Stimulated activated CD8-positive, alpha-beta memory T cell treated with anti-CD3 and anti-CD28 coated beads, Interleukin-7, amount 100 ng/mL, for 4 hours (primary cell): ENCODE measurements at regions not wholly inside any gene's neighbourhood (a gene's known extent, or its start where the extent isn't known, plus 50 kb on each side); places are given as distances from the start of the nearest gene placed in this dataset.

Source experiments
- DNase-seq, 2 donors: peaks; one replicate each; pipeline ENCODE4 v3.0.0-alpha.2; 2020; ENCODE audit warnings: low read depth in 2 of 2

DNA sequence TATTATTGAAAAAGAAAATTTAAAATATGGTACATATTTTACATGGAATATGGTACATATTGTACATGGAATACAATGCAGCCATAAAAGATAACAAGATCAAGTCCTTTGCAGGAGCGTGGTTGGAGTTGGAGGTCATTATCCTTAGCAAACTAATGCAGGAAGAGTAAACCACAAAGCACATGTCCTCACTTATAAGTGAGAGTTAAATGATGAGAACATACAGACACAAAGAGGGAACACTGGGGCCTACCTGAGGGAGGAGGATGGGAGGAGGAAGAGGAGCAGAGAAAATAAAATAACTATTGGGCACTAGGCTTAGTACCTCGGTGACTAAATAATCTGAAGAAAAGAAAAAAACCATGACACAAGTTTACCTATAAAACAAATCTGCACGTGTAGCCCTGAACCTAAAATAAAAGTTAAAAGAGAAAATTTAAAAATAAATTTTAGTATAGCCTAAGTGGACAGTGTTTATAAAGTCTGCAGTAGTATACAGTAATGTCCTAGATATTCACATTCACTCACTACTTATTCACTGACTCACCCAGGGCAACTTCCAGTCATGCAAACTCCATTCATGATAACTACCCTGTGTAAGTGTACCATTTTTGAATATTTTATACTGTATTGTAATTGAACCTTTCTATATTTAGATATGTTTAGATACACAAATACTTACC is 204.4 kb downstream of the FAM76B start:
- no peak for DNase-seq

DNA sequence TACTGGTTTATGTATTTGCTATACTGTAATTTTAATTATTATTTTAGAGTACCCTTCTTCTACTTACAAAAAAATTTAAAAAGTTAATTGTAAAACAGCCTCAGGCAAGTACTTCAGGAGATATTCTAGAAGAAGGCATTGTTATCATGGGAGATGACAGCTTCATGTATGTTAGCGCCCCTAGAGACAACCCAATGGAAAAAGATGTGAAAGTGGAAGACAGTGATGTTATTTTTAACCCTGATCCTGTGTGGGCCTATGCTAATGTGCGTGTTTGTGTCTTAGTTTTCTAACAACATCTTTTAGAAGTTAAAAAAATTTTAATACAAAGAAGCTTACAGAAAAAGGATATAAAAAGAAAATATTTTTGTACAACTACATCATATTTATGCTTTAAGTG is 205.0 kb downstream of the FAM76B start:
- DNase-seq = no peak

DNA sequence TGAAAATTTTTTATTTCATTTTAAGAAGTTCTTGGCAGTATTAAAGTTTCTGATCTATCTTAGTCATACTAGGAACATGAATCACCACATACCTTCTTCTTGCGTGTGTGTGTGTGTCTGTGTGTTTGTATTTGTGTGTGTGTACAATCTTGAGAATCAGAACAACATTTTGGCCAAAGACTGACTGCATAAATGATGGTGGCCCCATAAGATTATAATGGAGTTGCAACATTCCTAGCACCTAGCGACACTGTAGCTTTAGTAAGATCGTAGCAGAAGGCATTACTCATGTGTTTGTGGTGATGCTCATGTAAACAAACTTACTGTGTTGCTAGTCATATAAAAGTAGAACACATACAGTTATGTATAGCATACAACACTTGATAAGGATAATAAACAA is 205.4 kb downstream of the FAM76B start:
- no peak for DNase-seq

DNA sequence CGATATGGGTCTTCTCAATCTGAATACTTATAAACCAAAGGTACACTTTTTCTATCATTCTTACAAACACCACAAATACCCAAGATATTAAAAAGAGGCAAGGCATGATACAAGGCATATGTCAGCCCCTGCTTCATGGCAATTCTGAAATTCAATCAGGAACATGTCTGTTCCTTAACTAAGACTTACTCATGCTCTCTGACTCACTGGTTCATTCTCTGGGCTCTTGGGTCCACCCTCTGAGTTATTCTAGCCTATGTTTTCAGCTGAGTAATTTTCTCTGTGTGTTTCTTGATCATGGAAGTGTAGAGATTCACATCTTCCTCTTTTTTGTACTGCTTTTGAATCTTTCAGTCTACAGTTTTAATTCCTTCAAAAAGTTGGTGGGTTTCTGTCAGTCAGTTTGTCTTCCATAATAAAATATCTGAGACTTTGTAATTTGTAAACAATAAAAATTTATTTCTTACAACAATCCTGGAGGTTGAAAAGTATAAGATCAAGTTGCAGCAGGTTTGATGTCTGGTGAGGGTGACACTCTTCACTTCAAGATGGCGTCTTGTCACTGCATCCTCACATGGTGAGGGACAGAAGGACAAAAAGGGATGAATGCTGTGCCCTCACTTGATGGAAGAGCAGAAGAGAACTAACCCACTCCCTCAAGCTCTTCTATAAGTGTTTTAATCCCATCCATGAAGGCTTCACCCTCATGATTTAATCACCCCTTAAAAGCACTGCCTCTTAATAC is 211.7 kb downstream of the FAM76B start:
- no peak for DNase-seq

DNA sequence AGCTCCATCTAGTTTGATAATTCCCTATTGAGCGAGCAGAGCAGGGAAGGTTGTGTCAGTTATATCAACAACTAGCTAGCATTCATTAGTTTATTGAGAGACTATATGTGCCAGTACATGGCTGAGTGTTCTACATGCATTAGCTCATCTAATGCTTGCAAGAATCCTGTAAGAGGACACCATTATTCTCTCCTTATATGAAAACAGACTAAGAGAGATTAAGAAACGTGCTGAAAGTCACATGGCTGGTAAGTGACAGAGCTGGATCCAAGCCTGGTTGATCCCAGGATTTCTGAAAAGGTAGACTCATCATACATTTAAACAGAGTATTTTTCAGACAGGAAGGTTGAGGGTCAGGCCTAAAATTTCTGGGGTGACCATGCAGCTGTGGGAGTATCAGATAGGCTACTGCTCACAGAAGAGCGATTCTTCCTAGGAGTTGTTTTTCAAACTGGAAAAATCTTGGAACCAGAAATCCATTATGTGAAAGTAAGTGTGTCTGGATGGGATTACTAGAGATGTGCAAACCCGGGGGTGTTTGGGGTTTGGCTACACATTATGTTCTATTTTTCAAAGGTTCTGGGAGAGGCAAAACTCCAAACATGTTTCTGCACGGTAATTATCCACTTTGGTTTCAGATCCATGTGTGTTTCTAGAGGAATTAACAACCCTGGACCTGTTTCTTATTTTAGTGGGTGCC is 213.3 kb downstream of the FAM76B start:
- DNase-seq = no peak

DNA sequence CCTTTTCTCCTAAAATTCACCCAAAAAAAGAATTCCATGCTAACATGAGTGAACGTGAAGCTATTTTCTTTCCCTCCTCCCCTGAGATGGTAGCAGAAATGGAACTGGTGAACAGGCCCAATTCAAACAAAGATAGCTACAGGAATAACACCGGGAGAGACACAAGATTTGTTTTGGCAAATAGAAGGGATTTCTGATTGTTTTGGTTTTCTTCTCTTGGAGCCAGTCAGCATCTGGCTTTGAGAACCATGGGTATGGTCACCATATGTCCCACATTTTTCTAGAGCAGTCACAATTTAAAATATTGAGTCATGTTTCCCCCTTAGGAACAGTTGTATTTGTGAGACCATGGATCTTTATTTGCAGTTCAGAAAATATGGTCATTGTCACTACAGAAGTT is 214.1 kb downstream of the FAM76B start:
- no peak for DNase-seq

DNA sequence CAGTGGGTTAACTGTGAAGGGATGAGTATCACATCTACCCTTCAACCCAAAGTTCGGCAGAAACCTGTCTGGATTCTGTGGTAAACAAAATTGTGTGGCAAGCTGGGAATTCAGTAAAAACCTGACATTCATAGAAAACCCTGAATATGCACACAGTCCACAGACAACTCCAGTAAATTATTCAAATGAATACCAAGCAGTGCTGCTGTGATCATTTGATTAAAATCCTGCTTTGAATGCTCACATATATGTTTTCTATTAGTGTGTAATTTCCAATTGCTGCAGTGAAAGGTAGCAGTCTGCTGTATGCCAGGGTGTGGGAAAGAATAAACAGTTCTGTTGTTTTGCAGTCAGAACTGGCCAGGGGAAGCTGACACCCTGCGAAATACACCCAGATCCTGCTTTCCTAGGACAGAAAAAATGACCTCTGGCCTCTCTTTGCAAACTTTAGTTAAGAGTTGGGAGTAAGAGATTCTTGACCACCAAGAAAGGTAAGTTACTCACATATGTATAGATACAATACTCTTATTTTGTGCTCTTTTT is 217.8 kb downstream of the FAM76B start:
- no peak for DNase-seq

DNA sequence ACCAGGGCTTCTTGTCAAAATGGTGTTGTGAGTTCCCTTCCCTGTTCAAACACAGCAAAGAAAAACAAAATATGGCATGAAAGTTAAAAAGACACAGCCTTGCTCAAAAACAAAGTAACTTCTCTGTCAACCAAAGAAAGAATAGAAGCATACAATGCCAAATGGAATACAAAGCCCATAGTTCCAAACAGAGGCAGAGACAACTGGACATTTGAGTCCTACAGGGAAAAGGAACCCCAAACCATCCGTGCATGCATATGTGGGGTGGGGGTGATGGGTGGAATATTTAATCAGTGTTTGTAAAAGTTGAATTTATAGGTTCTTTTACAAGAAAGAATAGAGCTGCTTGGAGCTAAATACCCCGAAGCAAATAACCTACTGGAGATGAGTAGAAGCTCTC is 218.7 kb downstream of the FAM76B start:
- no peak for DNase-seq

DNA sequence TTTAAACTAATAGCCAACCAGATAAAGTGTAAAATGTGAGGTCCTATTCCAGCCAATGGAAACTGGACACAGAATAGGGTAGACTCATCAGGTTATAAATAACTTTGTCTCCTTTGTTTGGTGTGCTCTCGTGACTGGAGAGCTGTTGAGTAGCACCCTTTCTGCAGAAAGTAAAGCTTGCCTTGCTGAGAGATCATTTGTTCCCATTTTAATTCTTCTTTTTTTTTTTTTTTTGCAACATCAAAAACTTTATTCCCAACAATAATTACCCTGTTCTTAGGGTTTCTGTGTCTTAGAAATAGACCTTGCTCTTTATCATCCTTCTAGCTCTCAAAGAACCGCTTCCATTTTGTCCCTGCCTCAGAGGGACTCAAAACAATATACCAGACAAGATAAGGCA is 220.4 kb downstream of the FAM76B start:
- no peak for DNase-seq

DNA sequence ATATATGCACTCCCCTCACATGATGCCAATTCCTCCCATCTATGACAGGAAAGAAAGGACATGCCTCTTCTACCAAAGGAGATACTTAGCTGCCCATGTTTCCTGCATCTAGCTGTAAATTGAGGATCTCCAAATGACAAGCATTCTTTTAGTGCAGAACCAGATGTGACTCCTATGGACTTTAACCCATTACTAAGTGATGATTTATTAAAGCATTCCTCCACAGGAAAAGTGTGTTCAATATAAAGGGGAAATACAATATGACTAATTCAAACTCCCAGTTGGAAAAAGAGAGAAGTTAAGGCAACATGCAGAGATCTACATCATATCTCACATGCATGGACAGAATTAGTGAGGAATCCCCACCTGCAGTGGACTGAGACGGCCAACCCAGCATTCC is 221.3 kb downstream of the FAM76B start:
- DNase-seq = no peak

DNA sequence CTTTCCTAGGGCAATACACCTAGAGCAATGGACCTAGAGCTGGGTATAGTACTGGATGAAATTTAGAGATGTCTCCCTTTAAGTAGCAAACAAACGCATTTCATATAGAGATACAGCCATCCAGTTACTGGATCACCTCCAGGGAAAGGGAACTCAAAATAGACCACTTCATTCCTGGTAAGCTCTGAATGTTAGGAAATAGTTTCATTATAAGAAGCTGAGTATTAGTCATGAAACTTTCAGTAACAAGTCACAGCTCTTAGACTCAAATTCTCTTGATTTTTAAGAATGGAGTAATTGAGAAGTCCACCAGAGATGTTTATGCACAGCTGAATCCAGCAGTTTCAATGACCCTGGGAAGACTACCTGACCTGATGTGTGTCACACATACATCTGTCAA is 221.9 kb downstream of the FAM76B start:
- DNase-seq = no peak

DNA sequence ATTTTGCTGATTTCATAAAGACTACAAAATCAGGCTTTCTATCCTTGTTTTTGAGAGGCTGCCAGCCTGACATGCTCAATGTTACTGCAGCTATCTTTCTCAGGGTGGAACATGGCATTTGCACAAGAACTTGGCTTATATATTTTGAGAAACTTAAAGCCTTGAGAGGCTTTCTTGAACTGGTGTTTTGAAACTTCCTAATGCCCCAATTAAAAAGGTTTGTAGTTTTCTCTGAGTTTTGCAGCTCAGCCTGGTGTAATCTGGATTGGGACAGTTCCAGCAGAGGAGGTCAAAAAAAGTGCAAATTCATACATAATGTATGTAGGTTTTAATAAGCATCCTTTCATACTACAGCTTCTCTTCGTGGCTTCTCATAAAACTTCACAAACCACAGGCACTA is 223.4 kb downstream of the FAM76B start:
- no peak for DNase-seq

DNA sequence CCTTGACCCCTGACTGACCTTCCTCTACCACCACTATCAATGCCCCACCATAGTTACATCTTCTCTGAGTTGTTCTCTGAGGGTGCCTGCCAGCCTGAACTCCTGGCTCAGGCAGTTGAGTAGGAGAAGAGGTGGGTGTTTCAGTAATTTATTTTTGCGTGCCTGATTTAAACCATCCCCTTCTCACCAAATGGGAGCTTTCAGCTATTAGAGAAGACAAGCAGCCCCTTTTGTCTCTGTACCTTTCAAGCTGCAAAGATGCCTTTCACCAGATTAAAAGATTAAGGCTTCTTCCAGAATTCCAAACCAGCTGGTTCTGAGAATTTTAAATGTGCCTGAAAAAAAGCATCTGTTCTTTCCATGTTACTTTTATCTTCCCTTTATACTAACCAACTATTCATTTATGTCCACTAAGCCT is 223.8 kb downstream of the FAM76B start:
- DNase-seq = no peak

DNA sequence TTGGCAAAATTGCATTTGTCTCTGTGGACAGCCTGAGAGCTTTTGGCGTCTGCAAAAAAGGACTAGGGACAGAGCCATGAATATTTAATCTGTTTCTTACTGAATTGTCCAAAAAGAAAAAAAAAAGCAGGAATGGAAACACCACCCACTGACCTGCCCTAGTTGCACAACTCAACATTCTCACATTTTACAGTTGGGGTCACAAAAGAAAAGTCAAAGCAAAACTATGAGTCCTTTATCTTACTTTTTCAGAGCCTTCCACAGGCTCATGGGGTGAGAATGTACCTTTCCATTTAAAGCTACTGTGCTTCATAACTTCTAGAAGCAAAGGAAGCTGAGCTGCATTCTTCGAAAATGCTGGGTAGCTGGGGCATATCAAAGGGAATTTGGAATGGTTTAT is 225.7 kb downstream of the FAM76B start:
- DNase-seq = no peak

DNA sequence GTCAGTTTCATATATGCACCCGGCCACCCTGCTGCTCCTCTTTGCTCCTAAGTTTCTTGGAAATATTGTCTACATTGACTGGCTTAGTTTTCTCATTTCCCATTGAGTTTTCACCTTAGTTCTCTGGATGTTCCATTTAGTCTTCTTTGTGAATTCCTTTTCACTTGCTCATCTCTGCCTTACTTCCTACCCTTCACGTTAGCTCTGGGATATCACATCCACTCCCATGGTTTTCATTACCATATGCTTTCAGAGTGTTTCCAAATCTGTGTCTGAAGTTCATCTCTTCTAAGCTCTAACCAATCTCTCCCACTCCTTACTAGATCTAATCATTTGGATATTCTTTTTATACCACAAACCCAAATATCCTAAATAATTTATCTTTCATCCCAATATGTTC is 226.4 kb downstream of the FAM76B start:
- DNase-seq = no peak

DNA sequence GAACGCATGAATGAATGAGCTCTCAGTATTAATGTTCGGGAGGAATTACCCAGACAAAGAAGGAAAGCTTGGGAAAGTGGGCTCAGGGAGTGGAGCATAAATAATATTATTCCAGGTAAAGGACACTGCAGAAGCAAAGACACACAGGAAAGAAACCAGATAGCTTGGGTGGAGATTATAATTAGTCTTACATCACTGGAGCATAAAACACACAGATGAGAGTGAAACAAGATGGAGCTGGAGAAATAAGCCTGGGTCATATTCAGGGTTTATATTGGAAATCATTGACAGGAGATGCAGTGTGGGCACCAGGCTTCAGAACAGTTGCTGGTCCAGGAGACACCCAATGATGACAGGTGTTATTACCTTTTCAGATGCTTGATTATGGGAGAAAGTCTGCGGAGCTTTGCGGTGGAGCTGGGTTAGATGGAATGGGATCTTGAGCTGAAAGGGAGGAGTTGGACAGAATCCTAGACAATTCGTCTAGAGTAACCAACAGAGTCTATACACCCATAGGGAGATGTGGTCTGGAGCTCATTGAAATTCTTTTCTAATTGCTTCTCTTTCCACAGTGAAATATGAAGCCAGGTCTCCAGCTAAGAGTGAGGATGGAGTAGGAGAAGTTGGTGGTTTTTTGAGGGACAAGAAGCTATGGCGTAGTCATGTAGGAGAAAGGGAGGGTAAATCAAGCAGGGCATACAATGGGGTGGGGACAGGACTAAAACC is 227.2 kb downstream of the FAM76B start:
- DNase-seq = no peak

DNA sequence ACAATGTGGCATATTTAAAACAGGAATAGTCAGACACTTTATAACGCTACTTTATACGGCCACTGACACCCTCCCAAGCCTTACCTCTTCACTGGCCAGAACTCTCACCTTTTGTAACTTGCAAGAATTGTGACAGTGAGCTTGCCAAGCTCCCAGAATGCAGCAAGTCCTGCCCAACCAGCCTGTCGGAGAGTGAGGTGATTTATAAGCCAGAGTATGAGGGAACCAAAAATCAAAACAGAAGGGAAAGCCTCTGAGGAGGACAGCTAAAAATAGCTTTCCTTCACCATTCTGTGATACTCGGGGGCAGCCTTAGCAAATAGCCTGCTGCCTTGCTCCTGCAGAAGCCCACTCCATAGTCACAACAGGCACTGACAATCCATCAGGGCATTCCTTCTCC is 229.7 kb downstream of the FAM76B start:
- no peak for DNase-seq

DNA sequence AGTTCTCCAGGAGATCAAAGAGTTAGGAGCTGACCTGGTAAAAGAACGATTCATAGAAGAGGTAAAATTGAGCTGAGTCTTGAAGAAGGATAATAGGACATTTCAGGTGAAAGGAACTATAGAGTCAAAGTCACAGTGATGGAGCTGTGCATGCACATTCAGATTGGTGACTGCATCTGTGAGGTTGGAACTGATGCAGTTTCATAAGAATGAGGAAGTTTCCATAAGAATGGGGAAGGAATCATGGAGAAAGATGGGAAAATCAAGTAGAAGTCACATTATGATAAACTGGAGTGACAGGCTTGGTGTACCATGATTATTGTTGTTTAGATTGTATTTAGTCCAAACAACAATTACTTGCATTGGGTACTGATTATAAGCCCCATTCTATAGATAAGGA is 232.2 kb downstream of the FAM76B start:
- no peak for DNase-seq

DNA sequence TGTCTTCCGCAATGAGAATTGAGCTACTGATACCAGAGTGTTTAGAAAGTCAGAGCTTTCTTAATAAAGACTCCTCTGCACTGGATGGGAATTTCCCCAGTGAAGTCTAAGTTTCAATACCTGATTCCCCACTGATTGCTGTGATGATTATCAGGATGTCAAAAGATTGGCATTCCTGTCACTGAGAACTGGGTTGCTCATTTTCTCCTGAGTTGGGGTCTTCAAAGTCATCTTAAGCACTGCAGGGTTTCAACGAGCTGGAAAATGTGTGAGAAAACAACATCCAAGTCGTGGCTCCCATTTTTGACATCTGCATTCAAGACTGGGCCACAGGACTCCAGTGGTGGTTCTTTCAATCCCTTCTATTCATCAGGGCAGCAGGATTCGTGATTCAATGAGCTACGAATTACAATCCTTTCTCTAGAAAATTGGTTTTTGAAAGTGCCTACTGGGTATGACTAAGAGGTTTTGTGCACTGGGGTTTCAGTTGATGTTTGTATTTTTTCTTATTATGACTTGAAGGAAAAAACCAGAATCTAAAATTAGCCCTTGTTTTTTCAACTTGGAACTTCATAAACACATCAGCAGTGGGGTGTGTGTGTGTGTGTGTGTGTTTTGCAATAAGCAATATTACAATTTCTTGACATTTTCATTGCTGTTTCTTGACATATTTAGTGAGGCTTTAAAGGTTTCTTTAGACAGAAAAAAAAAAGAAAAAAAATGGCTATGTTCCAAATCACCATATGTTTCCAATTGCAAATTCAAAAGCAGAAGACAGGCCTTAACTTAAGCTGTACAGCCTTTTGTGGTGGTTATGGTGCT is 233.0 kb downstream of the FAM76B start:
- DNase-seq = no peak

DNA sequence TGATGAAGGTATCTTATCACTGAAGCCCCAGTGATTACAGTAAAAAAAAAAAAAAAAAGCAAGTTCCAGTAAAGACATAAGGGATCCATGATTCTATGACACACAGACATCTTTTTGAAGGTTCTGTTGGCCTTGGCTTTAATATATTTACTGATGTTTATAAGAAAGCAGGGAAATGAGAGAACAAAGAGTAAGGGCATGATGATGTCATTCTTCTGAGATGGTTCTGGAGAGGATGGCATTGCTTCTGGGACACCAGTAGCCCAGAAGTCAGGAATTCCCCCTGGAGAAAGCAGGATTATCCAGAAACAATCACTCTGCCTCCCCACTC is 233.6 kb downstream of the FAM76B start:
- DNase-seq = no peak

DNA sequence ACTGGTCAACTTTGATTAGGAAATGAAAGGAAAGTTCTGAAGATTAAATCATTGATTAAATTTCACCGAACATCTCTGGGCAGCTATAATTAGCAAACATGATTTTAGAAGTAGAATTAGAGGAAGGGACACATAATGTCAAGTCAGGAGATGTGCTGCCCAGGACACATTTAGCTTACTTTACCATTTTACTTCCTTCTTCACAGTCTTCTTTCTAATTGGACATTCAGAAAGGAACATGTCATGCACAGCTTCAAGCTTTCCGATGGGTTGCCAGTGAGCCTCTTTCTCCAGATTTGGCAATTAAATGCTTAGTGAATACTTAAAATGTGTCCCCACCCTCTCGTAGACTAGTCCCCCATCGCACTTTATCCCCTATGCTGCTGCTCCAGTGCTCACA is 234.7 kb downstream of the FAM76B start:
- no peak for DNase-seq
